Astrocyte of the hippocampus (primary cell): ENCODE measurements at regions not wholly inside any gene's neighbourhood (a gene's known extent, or its start where the extent isn't known, plus 50 kb on each side); places are given as distances from the start of the nearest gene placed in this dataset.

ENCODE experiments used
- DNase-seq: peaks from one replicate; pipeline ENCODE4 v3.0.0; 2011; ENCODE audit warnings: low read depth, low spot score

DNA sequence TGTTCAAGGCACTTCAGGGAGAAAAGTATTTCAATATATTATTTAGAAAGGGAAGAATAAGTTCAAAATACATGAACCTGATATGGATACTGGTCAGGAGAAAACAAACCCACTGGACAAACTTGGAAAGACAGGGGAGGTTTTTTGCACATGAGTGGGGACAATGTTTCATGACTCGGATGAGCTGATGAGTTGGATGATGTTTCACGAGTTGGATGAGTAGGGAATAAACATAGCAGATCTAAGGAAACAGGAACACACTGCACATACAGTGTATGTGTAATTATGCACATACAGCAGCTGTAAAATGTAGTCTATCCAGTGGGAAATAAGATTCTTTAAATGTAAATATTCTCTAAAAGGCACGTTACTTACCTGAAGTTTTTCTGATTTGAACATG lies 682.9 kb upstream of the ADAMTS5 start:
- DNase-seq = no peak

- DNase-seq = peak; percentile 55
Measured at GRCh38 chr21:27649323-27649722, 682.4 kb upstream of the ADAMTS5 start.

- peak; percentile 61 for DNase-seq
Measured at GRCh38 chr21:27648560-27648959, 681.7 kb upstream of the ADAMTS5 start.

GRCh38 chr21:27647921-27648320 lies 681.0 kb upstream of the ADAMTS5 start:
- DNase-seq = no peak

DNA sequence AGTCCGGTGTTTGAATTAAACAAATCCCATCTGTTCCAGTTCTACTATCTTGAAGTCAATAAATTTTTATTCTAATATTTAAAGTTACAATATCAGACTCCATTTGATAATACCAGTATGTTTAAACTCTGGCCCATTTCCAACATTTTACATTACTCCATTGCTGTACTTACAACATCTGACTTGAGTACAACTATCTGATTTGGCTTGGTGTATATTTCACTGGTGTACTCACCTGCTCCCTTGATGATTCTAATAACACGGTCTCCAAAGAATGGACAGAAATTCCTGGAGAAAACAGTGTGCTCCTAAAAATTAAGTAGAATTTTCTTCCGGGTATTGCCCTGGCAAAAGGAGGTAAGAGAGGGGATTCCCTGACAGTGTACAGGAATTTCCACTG lies 680.5 kb upstream of the ADAMTS5 start:
- DNase-seq = no peak

- DNase-seq = no peak
Measured at GRCh38 chr21:27646691-27647090, 679.8 kb upstream of the ADAMTS5 start.

DNA sequence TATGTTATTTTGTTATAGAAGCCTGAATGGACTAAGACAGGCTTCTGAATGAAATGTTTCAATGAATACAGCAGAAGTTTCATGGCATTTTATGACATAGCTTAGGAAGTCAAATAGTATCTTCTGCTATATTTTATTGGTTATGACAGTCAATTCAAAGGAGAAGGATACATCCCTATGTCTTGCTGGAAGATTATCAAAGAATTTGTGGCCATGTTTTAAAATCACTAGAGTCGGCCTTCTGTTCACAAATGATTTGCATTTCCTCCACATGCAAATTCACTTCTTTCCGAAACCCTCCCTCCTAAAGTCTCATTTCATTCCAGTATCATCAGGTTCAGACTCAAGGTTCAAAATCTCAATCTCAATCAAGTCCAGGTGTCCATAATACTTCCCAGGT lies 679.2 kb upstream of the ADAMTS5 start:
- no peak for DNase-seq

GRCh38 chr21:27645285-27645684 lies 678.4 kb upstream of the ADAMTS5 start:
- no peak for DNase-seq

- DNase-seq = no peak
Measured at GRCh38 chr21:27643326-27643725, 676.4 kb upstream of the ADAMTS5 start.

GRCh38 chr21:27639286-27639685 lies 672.4 kb upstream of the ADAMTS5 start:
- DNase-seq = no peak

DNA sequence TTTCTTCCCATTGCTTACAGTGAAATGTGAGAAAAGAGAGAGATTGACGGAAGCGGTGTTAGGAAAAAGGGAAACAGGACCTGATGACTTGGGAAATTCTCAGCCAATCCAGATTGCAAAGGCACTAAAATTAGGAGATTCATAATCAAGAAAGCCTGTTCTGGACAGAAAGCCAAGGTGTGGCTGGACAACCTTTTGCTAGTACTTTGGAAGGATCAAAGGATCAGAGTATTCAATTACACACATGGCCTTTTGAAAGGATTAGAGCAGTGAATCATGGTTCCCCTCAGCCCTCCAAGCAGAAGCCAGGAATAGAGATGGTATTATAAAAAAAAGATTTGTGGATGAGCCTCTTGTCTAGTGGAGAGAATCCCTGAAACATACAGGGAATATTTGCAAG lies 669.8 kb upstream of the ADAMTS5 start:
- no peak for DNase-seq

GRCh38 chr21:27633631-27634030 lies 666.7 kb upstream of the ADAMTS5 start:
- DNase-seq = peak; percentile 6

DNA sequence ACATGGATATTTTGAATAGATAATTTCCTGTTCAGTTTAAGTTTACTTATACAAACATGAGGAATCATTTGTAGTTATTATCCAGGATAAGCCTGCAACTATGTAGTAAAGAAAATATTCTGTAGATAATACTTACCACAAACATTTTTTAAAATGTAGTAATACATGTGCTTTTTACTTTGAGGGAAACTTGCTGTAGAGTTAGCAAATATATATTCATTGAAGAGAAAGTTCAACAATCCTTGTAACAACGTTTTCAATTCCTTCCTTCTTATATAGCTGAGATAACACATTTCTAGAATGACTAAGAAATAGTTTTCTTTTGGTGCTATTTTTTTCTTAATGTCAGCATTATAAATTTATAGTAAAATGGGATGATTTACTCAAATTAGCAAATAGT lies 664.6 kb upstream of the ADAMTS5 start:
- DNase-seq = no peak

GRCh38 chr21:27622631-27623030 lies 655.7 kb upstream of the ADAMTS5 start:
- no peak for DNase-seq

- no peak for DNase-seq
Measured at GRCh38 chr21:27614231-27614630, 647.3 kb upstream of the ADAMTS5 start.

- DNase-seq = no peak
Measured at GRCh38 chr21:27606422-27606821, 639.5 kb upstream of the ADAMTS5 start.

DNA sequence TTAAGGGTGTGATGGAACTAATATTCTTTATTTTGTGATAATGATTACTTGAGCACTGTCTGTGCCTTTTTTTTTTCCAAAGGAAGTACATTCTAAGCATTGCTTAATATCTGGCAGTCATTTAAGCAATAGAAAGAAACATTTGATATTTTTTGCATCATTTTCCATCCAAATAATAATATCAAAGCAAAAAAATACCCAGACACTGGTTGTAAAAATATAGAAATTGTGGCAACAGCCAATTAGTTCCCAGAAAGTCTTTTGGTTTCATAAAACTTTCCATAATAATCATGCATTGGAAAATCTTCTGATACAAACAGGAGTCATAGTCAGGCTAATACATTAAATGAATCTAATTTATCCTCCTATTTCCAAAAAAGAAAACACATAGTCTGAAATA lies 629.3 kb upstream of the ADAMTS5 start:
- DNase-seq = no peak

DNA sequence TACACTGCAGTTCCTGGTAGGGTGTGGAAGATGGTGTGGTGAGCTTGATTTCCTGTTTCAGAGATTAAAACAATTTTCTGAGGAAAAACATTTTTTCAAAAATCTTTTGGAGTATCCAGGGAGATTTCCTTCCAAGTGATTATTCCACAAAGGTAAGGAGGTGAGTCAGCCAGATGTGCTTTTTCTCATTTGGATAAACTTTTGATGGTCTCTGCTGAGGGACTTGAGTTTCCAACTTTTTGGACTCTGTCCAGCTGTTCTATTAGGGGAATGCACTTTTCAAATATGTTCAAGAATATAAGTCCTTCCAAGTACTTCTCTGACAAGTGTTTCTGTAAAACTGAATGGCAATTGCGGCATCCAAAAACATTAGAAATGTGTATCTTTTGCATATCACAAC lies 628.8 kb upstream of the ADAMTS5 start:
- DNase-seq = no peak

DNA sequence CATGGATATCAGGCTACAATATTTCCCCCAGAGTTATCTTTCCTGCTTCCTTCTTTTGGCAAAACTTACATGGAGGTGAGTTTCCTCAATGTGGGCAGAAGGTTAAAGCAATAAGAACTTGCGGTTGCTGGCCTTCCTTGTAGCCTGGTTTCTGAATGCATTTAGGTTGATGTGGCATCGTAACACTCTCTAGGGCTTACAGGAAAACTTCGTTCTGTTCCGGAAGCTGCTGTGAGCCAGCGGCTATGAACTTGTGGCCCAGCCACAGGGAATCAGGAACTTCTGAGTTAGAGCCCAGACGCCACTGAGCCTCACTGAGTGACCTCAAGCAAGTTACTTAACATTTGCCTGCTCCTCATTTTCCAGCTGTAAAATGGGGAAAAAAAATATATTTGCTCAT lies 623.4 kb upstream of the ADAMTS5 start:
- no peak for DNase-seq

GRCh38 chr21:27589781-27590180 lies 622.9 kb upstream of the ADAMTS5 start:
- DNase-seq = no peak

DNA sequence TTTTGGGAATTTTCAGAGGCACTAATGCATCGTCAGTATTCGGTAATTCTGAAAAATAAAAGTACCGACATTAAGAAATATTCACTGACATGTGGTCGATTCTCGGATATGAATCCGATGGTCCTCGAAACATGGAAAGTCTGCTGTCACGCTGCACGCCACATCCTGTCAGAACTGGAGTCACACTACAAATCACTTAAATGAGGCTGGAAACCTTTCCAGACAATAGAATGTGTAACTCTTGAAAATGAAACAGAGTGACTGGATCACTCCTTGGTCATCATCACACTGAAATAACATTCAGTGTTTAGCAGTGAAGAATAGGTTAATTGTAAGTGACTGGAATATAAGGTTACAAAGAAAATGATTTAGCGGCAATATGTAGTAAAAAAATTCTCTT lies 620.1 kb upstream of the ADAMTS5 start:
- DNase-seq = no peak

DNA sequence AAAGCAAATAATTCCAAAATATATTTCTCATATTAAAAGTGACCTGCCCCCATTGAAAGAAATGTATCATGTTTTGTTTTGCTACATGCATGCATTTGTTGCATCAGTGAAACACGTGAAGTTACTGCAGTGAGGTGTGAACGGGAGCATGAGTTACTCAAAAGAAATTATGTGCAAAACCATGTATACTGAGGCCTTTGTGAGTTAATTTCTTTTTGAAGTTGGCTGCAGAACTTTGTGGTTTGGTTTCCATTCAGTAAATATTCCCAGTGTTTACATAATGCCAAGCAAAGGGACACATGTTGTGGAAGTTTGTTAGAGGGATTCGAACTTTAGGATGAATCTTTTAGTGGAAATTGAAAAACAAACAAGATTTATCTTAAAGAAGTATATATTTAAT lies 619.4 kb upstream of the ADAMTS5 start:
- DNase-seq = no peak

DNA sequence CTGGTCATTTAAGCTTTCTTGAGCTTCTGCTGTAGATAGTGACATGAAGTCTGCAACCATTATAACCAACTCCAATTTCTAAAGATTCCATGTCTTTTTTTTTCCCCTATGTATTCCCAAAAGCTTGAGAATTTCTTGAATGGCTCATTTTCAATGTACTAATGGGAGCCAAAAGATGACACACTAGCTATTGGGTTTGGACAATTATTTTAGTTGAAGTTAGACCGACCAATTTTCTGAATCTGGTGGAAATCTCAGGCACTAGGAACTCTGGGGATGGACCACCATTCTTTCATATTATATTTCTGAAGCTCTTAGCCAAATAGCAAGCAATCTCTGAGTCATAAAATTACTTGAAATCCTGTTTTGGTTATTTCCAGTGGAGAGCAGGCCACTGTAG lies 617.4 kb upstream of the ADAMTS5 start:
- DNase-seq = no peak

GRCh38 chr21:27582948-27583430 lies 616.1 kb upstream of the ADAMTS5 start:
- DNase-seq = no peak
